DOHH2 (cell line): ENCODE measurements at regions not wholly inside any gene's neighbourhood (a gene's known extent, or its start where the extent isn't known, plus 50 kb on each side); places are given as distances from the start of the nearest gene placed in this dataset.

Source experiments
- CTCF ChIP-seq: fragments of 200-600 bp; sonication (generic); IDR thresholded peaks from one replicate; pipeline ENCODE4 v1.5.1; 2014; ENCODE audit warnings: antibody characterized with exemption, mild to moderate bottlenecking, low read depth, low read length; ENCODE audit not compliant: poor library complexity, severe bottlenecking
- EZH2phosphoT487 ChIP-seq: fragments of 200-600 bp; sonication (generic); IDR thresholded peaks from 2 replicates; pipeline ENCODE4 v1.6.1; 2017; ENCODE audit warnings: borderline replicate concordance, mild to moderate bottlenecking, antibody characterized with exemption, low read length, moderate library complexity, mixed read lengths

- TF ChIP-seq CTCF = no peak
- TF ChIP-seq EZH2phosphoT487 = no peak
Observed at GRCh38 chr10:21176934-21177480, 279.9 kb upstream of the NEBL start.
